ENCODE measurements at regions not wholly inside any gene's neighbourhood (a gene's known extent, or its start where the extent isn't known, plus 50 kb on each side); places are given as distances from the start of the nearest gene placed in this dataset.

DNA sequence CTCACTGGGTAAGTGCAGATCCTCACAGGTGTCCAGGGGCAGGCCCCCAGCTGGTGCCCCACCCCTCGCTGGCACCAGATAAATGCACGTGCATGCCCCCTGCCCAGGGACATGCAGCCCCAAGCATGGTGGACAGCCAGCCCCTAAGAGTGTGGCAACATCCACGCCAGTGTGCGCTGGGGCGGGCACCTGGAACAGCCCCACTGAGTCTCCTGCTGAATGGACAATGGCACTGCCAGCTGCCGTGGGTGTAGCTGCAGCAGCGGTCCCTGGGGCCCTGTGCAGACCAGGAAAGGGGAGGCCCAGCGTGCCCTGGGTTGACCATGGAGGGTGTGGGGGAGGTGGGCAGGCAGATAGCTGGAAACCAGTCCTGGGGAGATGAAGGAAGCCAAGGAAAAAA is 538.7 kb upstream of the SGCG start:
- DNase-seq (ENCODE audit: low read depth in 2 of 2): no peak

DNA sequence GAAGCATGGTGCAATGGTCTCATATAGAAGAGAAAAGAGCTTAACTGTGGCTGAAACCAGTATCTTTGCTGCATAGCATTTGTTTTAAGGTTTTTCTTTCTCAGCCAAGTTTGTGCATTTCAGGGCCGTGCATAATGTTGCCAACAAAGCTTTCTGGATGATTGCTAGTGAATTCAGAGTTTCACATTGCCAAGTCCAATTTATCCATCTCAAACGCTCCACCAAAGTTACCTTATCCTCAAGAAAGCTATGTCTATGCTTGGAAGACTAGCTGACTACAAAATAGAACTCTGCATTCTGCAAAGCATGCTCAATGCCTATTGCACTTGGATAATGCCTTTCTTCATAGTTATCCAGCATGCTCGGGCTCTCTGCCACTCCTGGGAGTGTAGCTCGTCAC is 535.8 kb upstream of the SGCG start:
- DNase-seq (ENCODE audit: low read depth in 2 of 2): no peak

DNA sequence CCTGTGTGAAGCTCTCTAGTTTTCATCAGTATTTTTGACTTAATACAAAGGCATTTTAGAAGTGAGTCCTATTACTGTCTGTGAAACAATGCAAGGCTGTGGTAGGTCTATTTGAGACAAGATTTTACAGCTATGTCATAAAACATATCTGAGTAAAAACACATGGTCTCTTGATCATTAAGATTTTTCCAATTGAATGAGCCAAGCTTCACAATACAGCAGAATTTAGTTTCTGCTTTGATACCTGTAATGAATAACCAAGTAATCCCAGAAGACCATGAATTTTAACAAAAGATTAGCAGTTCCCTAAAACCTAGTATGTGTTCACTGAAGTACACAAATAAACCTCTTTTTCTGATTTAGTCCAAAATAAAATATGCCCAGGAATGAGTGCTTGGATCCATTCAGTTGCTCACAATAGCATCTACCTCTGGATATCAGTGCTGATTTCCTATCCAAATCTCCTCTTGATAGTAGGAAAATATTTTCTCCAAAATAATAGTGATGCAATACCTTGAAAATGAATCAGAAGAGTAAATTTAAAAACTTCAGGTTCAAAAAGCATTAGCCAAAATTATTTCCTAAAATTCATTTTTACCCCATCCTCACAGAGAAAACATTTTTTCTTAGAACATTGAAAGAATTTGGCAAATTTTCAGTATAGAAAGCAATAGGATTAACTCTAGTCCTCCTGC is 533.5 kb upstream of the SGCG start:
- DNase-seq (ENCODE audit: low read depth in 2 of 2): no peak

DNA sequence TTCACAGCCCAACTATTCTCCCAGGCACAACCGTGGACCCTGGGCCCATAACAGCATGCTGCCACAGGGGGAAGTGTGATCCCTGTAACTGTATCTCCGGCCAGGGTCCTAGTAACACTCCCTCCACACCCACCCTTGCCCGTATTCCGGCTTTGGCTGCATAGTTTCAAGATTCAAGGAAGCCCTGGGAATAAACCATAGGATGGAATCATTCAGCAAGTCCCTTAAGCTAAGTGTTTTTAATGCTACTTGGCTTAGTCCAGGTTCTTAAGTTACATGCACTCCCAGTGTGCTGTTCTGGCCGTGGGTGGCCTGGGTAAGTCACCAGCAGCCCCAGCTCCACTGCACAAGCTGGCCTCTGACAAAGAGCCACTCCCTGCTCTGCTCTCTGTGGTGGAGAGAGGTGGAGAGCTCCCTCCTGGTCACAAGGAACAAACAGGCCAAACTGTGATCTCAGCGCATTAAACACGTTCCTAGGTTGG is 532.4 kb upstream of the SGCG start:
- no peak for DNase-seq (ENCODE audit: low read depth in 2 of 2)

DNA sequence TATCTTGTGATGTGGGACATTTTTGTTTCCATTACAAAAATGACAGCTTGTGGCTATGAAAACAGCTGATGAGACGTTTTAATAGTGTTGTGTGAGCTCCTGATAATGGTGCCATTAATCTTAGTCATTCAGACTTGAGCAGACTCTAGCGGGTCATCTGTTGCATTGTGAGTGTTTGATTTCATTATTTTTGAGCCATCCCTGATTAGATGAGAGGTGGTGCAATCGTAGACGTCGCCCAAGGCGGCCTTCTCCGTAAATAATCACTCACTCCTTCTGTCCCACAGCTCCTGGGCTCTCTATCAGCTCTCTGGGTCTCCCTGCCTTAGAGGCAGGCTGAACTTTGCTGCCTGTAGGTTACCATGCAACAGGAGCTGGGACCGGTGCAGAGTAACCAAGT is 528.0 kb upstream of the SGCG start:
- DNase-seq (ENCODE audit: low read depth in 2 of 2): no peak

DNA sequence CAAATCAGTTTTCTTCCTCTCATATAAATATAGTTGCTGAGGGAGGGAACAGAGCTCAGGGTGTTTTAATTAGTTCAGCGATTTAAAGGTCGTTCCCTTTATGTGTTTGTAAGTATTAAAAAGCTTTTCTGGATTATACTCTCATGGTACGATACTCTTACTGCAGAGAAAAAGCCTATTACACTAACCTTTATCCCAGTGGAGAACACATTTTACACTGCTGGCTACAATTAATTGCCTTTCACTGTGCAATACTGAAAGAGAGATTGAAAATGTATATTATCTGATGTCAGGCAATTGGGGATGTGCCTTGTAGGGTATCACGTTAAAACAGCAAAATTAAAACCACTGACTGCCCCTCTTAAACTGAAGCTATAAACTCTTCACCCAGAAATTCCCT is 526.9 kb upstream of the SGCG start:
- no peak for DNase-seq (ENCODE audit: low read depth in 2 of 2)

DNA sequence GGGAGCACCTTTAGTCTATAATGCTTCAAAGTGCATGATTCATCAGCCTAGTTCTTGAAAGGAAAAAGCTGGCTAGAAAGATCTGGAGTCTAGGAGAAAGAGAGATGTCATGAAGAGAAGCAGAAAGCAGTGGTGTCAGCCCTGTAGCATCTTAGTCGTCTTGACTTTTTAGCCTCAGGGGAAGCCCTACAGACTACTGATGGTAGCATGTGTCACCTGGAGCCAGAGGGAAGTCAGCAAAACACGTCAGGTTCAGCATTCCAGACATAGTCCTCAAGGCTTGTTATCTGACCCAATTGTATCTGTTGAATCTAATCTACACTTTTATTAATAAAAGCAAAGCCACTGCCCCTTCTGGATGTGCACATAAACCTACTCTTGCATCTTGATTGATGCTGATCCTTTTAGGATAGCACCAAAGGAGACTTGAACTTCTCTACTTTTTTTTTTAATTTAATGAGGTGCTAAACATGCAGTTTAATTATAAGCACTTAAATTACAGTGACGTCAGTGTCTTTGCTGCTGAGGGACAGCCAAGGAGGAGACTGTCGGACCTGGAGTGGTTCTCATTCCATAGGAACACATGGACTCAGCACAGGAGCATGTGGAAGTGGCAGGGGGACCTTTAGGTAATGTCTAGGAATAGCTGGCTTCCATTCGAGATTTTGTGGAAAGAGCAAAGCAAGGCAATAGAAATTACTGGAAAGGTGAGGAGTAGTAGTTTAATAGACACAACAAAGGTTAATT is 525.5 kb upstream of the SGCG start:
- no peak for DNase-seq (ENCODE audit: low read depth in 2 of 2)

DNA sequence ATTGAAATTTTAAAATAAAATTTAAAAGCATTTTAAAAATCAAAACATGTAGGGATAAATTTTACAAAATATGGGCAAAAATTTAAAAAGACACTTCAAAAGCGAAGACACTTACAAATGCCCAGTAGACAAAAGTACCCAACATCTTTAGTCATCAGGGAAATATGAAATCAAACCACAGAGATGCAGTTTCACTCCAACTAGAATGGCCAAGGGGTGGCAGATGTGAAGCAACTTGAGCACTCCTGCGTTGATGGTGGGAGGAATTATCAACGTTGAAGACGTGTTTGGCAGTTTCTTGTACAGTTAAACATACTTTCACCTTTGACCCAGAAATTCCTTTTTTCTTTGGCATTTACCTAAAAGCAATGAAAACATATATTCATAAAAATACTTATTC is 518.0 kb upstream of the SGCG start:
- DNase-seq (ENCODE audit: low read depth in 2 of 2): no peak

DNA sequence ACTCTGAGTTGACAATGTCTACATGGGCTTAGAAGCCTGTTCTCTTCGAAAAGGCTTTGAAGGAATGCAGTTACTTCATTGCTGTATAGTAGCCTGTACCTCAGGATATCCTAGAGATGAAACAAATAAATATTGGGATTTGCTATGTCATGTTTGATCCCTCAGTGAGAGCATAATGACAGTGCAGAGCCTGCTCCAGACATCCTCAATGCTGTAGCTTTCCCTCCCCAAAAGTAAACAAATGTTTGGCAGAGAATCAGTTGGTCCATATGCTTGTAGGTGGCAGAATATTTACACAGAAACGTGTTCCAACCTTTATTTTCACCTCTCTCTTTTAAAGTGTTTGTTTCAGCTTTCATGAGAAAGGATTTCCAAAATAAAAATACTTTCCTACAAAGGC is 515.3 kb upstream of the SGCG start:
- DNase-seq (ENCODE audit: low read depth in 2 of 2): no peak

DNA sequence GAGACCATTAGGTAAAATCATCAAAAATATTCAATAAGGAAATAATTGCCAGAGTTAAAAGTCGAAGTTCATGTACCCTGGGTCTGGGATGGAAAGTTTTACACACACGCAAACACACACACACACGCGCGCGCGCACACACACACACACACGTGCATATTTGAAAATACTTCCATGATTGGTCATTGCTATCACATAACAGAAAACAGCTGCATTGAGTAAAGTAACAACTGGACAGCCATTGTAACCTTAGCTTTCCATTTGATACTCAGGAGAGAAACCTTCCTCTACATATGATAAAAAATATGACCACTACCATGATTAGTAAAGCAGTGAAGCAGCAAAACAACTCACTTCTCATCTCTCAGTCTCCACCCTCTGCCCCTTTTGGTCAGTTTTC is 490.0 kb upstream of the SGCG start:
- DNase-seq (ENCODE audit: low read depth in 2 of 2): no peak

DNA sequence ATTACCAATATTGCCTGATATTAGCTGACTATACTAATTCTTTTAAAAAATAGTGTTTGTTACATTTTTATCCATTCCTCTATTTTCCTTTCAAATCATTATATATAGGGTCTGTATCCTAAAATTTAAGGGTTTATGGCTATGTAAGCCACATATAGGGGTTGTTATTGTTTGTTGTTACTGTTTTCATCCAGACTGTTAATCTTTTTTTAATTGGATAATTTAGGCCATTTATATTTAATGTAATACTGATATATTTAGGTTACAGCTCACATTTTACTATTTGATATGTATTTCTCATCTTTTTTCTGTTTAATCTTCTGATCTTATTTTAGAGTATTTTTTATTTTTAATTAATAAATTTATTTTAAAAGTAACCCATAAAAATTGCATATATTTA is 487.1 kb upstream of the SGCG start:
- no peak for DNase-seq (ENCODE audit: low read depth in 2 of 2)

DNA sequence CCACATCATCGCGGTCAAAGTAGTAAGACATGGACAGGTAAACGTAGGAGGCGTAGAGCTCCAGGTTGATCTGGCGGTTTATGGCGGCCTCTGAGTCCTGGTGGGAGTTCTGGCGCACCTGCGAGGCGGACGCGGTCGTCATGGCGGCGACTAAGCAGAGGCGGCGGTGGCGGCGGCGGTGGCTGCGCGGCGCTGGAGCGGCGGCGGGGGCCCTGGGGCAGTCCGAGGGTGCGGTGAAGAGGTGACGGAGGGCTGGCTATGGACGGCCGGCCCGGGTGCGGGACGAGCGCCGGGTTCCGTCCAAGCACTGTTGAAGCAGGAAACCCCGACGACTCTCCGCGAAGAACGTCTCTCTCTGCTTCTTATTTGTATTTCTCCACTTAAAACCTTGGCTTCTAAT is 484.3 kb upstream of the SGCG start:
- DNase-seq (ENCODE audit: low read depth in 2 of 2): no peak

DNA sequence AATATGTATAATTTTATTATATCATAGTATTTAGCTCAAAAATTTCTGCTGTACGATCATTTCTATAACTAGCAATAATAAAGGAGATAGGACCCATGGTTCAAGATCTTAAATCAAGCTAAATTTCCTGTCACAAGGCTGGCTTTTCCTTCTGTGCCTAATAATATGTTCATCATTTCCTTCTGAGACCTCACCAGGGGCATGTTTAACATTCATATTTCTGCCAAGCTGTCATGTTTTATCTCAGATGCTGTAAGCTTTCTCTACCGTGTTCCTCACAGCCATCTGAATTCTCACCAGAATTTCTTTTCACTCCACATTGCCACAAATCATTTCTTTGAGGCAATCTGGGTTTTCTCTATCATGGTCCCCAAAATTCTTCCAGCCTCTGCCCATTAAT is 482.3 kb upstream of the SGCG start:
- DNase-seq (ENCODE audit: low read depth in 2 of 2): no peak

DNA sequence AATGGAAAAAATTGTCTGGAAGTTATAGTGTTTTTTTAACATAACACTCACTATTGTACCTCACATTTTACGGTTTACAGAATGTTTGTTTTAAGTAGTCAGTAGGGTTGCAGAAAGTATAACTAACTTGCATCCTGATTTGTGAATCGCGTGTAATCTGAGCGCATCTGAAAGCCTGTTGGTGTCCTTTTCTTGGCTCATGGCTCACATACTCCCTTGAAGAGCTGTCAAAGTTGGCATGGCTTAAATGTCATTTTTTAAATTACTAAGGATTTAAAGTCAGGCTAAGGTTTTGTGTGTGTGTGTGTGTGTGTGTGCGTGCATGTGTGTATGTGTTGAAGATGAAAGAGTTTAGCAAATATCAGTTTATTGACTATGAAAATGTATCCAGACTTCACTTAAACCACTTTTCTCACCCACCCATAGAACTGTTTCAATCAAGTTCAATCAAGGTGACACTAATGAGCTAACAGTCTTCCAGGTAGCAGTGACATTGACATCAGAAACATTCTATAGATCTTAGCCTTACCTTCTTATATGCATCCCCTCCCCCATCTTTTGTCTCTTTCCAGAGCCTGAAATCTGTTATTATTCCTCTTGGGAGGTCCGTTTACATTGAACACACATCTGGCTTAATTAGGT is 480.4 kb upstream of the SGCG start:
- DNase-seq (ENCODE audit: low read depth in 2 of 2): no peak

DNA sequence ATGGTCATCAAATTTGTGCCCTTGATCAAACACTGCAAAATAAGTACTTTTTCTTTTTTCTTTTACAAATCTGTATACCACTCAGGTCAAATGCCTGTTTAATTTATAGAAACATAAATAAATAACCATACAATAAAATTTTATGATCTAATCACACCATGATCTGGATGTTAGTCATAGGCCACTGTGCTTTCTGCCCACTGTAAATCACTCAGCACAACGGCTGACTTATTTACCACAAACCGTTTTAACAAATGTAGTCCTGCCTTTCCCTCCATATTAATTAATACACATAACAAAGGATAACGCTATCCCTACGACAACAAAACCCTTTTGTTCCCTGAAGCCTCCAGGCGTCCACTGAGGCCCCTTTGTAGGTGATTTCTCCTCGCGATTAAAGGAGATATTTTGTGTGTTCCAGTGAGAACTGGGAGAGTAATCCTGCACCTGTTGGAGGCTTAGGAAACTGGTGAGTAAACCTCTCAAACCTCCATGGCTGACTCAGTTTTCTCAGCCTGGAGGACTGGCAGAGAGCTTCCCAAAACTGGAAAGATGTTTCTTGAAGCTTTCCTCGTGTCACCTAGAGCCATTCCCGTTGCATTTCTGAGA is 477.1 kb upstream of the SGCG start:
- no peak for DNase-seq (ENCODE audit: low read depth in 2 of 2)

DNA sequence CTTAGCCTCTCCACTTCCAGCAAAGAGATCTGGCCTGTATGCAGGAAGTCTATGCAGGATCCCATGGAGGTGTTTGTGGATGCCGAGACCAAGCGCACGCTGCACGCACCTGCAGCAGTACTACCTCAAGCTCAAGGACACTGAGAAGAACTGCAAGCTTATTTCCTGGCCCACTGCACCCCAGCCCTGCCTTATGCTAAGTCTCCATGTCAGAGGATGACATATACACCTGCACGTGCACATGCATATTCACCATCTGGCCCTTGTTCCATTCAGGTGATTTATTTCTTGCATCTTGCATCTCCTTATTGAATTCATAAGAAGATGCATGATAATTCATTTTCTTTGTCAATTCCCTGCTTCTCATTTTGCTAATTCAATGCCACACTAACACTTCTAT is 472.8 kb upstream of the SGCG start:
- DNase-seq (ENCODE audit: low read depth in 2 of 2): no peak

DNA sequence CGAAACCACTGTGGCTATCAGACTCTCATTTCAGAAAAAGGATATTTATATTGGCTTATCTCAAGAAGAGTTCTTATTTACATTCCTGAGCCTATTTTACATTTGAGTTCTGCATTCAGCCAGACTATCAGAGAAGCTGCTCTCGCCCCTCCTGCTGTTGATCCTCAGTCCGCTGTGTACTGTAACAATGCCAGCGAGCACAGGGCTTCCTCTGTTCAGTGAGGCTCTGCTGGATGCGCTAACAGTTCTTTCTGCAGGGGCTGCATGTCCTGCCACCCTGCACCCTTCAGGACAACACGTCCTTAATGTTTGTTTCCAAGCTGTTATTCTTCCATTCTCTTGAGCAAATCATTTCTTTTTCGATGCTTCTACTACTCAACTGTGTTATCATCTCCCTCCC is 463.7 kb upstream of the SGCG start:
- no peak for DNase-seq (ENCODE audit: low read depth in 2 of 2)

DNA sequence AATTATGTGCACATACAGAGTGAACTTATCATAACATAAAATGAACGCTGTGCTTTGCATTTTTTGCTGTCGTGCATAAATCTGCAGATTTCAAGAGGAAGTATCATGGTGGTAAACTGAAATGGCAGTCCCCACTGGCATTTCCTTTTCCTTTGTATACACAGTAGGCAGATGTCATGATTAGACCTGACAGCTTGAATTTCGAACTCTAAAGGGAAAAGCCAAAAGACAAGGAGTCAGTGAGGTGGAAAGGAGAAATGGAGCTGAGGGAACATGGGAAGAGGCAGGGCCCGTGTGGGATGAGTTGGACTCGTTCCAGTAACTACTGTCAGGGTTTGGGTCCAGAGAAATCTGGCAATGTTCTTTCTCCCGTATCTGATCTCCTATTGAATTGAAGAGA is 454.1 kb upstream of the SGCG start:
- DNase-seq (ENCODE audit: low read depth in 2 of 2): no peak

DNA sequence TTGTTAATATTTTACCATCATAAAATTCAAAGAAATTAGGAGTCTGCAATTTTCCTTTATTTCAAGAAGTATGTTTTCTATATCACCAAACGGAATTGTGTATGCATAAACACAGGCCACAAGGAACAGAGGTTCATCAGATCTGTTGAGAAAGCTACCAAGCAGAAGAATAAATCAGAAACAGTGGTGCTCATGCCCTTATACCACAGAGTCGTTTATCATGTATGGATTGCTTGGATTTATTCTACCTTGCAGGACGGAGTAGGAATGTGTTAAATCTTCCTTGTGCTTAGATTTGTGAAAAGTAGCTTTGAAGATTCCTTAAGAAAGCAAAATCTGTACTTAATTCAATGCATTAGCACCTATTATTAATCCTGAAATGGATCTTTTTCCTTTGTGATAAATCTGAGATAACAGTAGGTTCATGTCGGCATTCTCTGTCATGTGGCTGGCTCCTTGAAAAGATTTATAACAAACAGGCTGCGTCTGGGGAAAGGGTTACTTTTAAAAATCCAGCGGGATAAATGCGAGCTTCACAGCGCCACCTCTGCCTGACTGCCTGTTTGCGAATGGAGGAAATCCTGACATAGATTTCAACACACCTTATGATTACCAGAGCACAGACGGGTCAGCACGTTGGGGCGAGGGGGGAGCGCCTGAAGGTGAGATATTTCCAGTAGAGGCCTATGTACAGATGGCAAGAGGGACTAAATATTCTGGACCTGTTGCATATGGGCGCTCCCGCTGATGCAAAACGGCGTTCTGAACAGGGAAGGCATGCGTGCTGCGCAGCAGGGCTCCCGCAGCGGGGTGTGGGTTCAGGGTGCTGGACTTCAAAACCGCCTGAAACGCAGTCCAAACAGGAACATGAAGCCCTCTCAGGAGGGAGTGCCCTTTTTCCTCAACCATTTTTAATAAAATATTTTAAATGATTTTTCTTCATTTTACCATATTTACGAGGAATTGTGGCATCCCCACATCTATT is 445.5 kb upstream of the SGCG start:
- no peak for DNase-seq (ENCODE audit: low read depth in 2 of 2)

DNA sequence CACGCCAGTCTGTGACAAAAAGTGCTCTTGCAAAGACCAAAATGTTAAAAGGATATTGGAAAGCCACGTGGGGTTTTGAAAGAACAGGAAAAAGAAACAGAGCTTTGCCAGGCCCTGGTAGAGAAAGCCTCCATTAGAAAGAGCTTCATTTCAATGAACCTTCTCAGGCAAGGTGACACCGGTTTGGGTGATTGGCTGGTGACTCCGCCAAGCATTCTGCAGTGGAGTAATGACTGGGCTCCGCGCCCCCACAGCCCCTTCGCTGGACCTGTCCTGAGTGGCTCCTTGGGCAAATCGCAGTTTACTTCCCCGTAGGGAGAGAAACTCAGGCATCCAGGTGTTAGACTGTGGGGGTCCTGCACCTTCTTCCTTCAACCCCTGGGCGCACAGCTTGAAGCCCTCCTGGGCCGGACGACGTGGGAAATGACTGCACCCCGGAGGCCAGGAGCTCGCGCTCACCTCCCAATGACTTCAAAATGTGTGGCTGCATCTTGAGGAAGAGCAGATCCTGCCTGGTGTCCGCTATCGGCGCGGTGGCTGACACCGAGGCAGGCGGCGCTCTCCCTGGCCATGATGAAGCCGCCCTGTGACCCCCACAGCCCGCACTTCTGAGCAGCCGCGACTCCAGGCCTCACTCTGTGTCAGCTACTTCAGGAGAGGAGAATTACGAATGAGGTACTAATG is 444.6 kb upstream of the SGCG start:
- DNase-seq (ENCODE audit: low read depth in 2 of 2): no peak

DNA sequence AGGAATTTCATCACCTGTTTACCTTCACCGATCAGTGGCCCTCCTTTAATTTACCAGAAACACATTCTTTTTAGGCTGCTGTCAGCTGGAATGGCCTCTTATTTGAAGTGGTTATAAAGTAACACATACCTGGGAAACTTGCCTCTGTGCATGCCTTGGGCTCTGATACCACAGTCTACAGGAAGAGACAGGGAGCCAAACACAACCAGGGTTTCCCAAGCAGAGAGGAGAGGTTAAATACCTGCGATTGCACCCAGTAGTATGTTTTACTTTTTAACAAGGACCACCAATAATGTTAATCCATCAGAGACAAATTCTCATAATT is 444.0 kb upstream of the SGCG start:
- DNase-seq (ENCODE audit: low read depth in 2 of 2): no peak

Data from lung microvascular endothelial cell (primary cell).